HG02840 (cell line): ENCODE measurements at regions not wholly inside any gene's neighbourhood (a gene's known extent, or its start where the extent isn't known, plus 50 kb on each side); places are given as distances from the start of the nearest gene placed in this dataset.

Experiments
- ATAC-seq: cut with Tn5 transposase; IDR thresholded peaks from one replicate; pipeline ENCODE4 v1.9.1; 2021; ENCODE audit warnings: mild to moderate bottlenecking, moderate library complexity, moderate number of reproducible peaks; ENCODE audit not compliant: unreplicated experiment, low FRiP score

DNA sequence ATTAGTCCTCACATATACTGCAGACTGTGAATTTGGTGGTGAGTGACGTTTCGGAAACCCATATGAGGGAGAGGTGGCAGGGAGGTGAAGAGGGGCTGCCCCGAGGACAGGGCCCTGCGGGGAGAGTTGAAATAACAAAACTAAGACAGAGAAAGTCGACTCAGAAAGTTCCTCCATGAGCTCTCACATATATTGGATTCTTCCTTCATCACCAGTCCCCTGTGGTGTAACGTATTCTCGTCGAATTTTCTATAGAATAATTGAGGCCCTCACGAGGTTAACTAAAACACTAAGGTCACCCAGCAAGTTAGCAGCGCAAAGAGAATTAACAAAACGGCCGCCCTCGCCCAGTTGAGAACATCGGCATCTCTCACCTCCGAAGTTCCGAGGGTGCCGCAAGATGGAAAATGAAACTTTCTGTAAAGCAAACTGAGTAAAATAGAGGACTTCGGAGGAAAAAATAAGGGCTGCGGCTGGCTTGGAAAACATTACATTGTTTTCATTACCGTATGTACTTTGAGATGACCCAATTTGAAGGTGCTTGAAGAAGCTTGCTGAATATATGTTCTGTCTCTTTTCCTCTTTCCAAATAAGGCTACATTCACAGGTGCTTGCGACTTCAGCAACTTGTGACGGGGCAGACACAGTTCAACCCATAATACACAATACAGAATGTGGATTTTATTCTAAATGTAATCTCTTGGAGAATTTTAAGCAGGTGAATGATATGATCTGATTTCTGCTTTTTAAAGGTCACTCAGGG lies 490.9 kb upstream of the JARID2 start:
- ATAC-seq: no peak

DNA sequence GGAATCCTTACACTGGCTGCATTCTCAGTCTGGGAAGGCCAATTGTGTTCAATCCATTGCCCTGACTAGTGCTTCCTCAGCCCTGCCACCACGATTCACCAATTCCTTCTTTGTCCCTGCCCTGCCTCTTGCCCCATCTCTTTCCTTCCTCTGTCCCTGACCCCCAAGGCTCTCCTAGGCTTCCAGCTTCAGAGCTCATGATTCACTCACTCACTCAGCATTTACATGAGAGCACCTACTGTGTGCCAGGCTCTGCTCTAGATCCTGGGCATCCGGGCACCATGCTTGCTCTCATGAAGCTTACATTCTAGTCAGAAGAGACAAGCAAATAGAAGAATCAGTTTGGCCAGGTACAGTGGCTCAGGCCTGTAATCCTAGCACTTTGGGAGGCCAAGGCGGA lies 489.5 kb upstream of the JARID2 start:
- no peak for ATAC-seq

DNA sequence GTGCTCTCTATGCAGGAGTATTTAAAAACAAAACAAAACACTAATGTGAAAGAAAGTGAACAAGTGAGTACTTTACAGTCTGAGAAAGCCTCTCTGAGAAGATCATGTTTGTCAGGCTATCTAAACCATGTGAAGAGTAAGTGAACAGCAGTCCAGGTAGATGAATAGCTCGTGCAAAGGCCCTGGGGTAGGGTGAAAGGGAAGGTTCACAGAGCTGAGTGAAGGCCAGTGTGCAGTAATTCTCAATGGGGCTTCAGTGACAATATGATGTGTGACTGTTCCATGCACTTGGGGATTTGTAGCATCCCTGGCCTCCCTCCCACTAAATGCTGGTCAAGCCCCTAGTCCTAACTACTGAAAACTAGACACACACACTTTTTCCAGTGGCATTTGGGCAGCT lies 488.9 kb upstream of the JARID2 start:
- ATAC-seq: no peak

DNA sequence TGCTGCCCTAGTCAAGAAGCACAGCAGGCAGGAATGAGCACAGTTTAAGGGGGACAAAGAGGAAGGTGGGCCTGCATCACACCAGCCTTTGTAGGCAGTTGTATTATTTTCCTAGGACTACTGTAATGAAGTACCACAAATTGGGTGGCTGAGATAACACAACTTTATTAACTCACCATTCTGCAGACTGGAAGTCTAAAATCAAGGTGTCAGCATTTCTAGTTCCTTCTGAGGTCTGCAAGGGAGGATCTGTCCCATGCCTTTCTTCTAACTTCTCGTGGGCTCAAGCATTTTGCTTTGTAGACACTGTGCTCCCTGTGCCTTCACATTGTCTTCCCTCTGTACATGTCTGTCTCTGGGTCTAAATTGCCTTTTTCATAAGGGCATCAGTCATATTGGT lies 488.5 kb upstream of the JARID2 start:
- ATAC-seq: no peak

DNA sequence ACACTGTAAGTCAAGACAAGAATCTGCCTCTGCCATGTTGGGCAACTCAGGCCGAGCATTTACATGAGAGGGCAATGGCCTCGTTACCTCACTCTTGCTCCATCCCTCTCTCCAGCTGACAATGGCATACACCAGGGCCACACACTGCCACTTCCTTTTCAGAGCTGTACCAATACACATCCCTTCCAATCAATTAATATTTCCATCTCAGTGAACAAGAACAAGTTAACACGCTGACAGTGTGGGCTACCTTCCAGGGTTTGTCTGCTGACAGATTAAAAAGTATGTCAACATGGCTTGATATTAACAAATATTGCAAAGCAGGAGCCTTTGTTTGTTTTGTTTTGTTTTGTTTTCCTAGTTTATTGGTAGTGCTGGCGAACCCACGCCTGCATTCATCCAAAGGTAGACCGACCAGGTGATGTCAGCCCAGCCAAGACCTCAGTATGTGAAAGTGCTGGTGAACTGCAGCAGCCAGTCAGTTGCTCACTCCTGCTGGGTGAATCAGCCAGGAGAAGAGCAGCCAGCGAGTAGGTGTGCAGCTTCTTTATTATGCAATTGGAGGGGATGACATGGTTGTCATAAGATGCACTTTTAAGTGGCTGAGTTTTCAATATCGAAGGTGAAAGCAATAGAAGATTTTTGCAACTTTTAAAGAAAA lies 487.3 kb upstream of the JARID2 start:
- ATAC-seq: no peak

DNA sequence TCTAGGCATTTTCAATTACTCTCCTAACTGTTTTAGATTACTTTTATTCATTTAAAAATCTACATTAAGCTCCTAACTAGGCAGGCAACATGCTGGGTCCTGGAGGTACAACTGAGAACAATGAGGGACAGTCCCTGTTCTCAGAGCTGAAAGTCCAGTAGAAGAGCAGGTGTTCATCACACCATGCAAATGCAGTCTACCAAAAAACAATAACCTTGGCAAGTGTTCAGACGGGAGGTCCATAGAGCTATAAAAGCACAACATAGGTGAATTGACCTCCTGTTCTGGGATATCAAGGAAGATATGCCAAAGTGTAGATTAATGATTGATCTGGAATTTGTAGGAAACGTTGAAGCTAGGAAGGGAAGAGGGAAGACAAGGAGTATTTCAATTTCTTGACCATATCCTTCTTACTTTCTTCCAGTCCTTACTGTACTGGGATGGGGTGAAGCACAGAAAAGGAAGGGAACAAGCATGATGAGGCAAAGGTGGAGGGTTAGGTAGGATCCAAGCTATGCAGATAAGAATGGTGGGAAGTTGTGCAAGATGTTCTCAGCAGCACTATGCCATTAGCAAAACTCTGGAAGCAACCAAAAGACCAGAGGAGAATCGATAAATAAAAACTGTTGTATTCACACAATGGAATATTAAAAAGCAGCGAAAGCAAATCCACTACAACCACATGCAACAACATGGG lies 485.7 kb upstream of the JARID2 start:
- ATAC-seq: no peak

DNA sequence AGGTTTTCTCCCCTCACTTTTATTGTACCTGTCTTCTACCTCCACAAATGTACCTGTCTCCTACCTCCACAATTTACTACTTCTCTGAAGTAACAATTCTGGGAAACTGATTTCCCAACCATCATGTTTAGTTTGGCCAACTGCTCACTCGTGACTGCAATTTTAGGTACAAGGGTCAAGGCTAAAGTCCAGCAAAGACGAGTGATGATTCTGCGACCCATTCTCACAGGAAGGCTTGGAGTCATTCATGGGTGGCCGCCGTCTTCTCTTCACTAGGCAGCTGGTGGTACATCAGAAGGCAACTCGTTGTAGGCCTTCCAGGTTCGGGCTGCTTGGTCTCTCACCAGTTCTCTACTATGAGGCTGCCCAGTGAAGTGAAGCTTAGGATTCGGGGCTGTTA lies 483.8 kb upstream of the JARID2 start:
- ATAC-seq: no peak

DNA sequence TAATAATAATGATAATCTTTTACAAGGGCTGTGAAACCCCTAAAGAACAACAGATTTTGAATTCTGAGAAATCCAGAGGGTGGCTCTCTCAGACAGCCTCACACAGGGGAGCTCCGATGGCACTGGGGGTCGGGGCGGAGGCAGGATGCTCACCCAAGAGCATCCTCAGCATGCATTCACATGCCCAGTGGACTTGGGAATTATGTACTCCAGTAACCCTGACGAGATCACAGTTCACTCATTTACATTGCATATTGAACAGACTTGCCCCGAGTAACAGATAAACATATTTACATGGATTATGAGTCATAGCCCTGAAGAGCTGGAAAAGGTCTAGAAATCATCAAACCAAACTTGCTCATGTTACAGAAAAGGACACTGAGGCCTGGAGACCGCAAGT lies 482.7 kb upstream of the JARID2 start:
- no peak for ATAC-seq

DNA sequence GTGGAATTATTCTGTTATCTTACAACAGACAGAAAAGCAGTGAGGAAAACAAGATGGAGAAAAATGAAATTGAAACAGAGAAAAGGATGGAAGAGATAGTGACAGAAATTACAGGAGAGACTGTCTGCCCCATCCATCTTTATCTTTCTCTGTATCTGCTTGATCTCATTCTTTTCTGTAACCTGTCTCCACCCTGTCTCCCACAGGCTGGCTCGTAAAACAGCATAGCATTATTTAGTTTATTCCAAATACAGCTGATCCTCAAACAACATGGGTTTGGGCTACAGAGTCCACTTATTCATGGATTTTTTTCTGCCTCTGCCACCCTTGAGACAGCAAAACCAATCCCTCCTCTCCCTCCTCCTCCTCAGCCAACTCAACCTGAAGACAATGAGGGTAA lies 482.3 kb upstream of the JARID2 start:
- ATAC-seq: no peak

DNA sequence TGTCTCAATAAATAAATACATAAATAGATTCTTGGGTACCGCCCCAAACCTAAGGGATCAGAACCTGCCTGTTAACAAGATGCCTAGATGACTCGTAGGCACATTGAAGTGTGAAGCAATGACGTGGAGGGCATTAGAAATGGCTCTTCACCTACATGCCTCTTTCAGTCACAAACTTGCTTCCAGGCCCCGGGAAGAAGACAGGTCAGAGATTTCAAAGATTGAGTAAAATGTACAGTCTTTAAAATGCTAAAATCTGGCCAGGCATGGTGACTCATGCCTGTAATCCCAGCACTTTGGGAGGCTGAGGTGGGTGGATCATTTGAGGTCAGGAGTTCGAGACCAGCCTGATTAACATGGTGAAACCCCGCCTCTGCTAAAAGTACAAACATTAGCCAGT lies 480.8 kb upstream of the JARID2 start:
- ATAC-seq: no peak

DNA sequence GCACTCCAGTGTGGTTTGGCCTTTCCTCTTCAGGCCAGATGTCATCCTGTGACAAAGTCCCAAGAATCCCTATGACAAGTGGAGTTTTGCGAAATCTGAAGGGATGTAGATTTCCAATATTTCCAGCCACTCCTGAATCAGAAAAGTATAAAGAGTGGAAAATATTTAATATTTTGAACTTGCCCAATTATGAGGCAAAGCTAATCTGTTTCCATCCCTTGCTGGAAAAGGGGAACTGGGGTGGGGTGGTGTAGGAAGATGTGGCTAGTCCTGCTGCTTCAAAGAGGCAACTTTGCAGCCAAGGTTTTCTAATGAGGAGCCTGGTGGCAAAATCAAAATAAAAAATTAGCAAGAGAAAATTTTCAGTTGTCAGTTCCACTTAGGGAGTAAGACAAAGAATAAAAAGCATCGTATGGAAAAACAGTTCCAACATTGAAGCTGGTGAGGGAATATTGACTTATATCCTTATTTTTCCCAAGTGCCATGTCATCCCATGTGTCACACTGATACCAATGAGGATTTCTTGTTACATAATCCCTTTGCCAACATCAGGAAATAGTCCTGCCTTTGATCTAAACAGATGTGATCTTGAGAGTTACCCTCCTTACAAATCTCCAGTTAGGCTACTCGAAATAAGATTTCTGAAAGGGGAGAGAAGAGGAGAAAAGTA lies 480.0 kb upstream of the JARID2 start:
- no peak for ATAC-seq

DNA sequence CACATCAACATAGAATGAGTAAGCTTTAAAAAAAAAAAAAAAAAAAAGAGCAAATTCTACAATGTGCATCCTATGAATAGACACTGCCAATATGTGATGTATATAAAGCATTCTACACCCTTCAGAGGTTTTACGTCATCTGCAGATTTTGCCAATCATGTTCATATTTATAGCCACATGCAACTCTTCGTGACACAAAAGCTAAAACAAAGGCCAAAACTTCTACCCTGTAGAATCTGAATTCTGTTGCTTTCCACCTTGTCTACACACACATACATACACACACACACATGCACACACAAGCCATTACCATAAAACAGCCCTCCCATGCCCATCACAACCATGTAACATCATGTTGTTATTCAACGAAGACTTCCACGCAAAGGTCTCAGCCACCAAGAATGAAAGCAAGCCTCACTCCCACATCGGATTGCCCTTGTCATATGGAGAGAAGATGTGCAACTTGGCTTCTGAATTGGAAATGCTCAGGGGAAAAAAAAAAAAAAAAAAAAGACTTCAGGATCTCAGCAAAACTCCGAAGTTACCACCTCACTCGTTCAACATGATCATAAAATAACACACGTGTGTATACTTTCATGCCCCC lies 479.4 kb upstream of the JARID2 start:
- no peak for ATAC-seq

DNA sequence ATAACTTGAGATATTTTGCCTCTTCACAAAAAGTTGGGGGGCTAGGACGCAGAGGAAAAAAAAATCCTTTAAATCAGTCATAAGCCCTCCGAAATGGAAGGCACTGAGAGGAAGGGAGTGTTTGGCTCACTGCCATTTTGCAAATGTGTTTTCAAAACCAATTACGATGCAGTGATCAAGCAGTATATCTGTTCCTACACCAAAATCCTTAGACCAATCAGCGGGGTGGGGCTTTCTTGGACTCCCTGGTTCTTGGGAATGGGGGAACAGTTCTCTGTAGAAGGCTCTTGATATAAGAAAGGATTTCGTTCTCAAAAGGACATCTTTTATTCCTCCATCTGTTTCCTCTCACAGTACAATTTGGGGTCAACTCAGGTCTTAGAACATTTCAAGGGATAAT lies 478.6 kb upstream of the JARID2 start:
- no peak for ATAC-seq

DNA sequence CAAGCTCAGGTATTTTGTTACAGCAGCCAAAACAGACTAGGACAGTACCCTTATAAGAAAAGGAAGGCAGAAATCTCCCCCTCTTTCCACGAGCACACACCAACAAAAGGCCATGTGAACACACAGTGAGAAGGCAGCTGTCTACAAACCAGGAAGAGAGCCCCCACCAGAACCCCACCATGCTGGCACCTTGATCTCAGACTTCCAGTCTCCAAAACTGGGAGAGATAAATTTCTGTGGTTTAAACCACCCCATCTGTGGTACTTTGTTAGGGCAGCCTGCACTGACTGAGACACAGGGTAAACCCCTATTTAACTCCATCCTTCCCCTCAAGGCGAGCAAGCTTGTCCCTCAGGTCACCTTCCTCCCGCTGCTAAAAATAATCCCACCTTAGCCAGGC lies 475.8 kb upstream of the JARID2 start:
- no peak for ATAC-seq

DNA sequence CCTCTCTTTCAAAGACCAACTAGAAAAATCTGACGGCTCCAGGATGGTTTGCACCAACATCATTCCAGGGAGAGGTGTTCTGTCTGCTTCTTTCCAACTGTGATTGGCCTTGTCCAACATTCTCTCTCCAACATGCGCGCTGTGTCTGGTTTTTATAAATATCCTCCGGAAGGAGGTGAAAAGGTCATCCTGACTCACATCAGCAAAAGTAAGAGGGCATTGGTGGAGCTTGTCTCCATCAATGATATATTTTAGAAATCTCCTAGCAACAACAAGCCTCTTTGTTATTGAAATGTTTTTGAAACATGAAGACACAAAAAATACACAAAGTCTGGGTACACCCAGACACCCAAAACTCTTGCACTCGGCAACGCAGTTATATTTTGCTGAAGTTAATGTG lies 475.3 kb upstream of the JARID2 start:
- no peak for ATAC-seq

DNA sequence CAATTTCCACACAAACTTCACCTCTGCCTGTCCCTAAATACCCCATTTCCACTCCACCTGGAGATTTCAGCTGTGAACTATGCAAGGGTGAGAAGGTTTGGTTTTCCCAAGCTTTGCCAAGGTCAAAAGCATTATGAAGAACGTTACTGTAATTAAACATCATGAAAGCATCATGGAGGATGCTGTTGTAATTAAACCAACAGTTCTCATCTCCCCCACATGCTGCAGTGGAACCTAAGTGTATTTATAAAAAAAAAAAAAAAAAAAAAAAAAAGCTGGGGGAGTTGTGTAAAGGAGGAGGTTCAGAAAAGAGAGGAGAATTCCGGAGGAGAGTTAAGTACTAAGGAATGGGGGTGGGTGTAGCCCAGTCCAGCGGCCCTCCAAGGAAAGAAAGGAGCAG lies 474.9 kb upstream of the JARID2 start:
- ATAC-seq: no peak

DNA sequence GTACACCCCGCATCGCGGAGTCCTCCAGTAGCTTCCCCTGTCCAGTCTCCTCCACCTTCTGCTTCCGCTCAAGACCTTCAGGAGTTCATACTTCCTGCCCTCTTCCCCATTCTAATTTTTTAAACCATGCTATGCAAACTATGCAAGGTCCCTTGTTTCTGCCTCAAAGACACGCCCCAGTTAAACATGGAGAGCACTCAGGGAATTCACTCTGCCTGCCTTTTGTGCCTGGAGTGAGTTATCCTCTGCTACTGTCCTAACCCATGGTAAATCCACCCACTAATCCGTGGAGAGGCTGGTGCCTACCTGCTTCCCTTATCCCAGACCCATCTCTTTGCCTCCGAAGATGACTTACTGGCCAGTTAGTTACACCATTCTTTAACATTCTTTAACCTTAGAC lies 473.7 kb upstream of the JARID2 start:
- ATAC-seq: no peak

DNA sequence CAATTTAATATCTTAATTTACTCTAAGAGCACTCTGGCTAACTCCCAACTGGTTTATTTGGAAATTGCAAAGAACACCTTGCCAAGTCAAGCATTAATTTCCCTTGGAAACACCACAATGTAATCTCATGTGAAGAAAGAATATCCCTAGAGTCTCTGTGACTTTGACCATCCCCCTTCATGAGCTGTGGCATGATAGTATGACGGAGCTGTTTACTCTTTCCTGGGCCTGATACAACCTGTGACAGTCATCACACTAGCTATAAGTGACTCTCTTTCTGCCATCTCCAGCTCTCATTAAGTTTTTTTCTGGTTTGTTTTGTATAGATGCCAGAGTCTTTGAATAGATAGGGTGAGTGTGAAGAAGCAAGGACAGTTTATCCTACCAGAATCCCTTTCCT lies 470.3 kb upstream of the JARID2 start:
- ATAC-seq: no peak

DNA sequence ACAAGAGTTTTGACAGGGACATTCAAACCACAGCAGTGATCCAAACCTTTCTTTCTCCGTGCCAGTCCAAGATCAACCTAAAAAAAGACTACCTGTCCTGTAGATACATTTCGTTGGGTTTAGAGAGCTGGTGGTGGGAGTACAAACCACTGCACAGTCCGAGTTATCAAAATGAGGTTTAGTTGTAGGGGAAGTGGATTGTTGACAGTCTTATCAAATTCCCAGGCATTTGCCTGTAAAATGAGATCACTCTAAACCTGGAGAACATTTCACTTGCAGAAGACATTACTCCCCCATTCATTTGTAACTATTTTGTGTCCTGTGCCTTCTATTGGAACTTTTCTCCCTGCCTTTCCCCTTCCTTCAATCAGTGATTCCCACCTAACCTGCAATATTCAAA lies 469.6 kb upstream of the JARID2 start:
- no peak for ATAC-seq

DNA sequence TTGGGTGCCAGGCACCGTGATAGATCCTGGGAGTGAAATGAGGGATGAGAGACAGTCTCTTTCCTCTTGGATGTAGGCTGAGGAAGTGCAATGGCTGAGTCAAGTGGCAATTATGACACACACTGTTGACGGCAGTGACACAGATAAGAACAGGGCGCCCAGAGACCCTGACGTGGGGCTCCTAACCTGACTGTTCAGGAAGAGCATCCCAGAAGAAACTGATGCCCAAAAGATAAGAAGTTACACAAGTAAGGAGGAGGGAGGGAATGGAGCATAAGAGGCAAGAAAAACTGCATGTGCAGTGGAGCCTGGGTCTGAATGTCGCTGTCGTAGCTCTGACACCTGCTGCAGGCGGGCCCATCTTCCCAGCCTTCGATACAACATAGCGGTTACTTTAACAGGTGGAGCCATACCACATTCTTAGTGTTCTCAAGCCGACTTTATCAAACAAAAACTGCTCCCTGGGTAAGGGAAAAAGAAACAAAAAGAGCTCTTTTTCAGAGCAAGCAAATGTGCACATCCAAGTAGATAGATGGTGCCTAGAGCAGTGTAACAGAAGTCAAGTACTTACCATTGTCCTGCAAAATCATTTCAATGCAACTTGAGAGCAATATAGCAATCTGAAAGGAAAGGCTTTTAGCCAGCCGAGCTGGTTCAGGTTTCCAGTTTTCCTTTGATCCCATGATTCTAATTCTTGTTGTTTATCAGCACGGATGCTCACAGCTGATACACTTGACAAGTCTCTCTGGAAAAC lies 463.9 kb upstream of the JARID2 start:
- no peak for ATAC-seq
